ENCODE measurements at regions not wholly inside any gene's neighbourhood (a gene's known extent, or its start where the extent isn't known, plus 50 kb on each side); places are given as distances from the start of the nearest gene placed in this dataset.

GRCh38 chr10:88059190-88059589 lies 195.8 kb downstream of the PTEN start (continued):
- TF ChIP-seq, protein P1, sequence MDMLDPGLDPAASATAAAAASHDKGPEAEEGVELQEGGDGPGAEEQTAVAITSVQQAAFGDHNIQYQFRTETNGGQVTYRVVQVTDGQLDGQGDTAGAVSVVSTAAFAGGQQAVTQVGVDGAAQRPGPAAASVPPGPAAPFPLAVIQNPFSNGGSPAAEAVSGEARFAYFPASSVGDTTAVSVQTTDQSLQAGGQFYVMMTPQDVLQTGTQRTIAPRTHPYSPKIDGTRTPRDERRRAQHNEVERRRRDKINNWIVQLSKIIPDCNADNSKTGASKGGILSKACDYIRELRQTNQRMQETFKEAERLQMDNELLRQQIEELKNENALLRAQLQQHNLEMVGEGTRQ (IDR thresholded peaks at IDR 0.05; ENCODE audit: low read length) = no peak

Data from H1 (cell line).